K562 (cell line): ENCODE measurements at regions not wholly inside any gene's neighbourhood (a gene's known extent, or its start where the extent isn't known, plus 50 kb on each side); places are given as distances from the start of the nearest gene placed in this dataset.

ENCODE experiments used
- ATAC-seq: fragments of 200-7000 bp; cut with Tn5 transposase; 3 replicates; pipeline ENCODE4 v1.9.1; 2020; ENCODE audit warnings: moderate library complexity
- BruUV-seq: library from RNA; stranded (reverse); fragments of 400-500 nt; replicated peaks from 2 replicates; lab custom pipeline; 2021; lab: Mats Ljungman, UMichigan
- CTCF ChIA-PET: fragments of 300-600 bp; formaldehyde crosslinking; extraction: SDS; loops from one replicate; lab custom pipeline; 2021; ENCODE audit warnings: low intra/inter-chr PET ratio; lab: Yijun Ruan, JAX
- POLR2A ChIA-PET: fragments of 300-600, 350-650 bp; sonication (Branson Sonifier 250); formaldehyde crosslinking; extraction: SDS; loops from one replicate; lab custom pipeline; 2021; ENCODE audit warnings: antibody characterized with exemption, inconsistent platforms; lab: Yijun Ruan, JAX
- DNase-seq, 4 experiments: peaks; one replicate each; pipeline versions ENCODE4 v3.0.0 to v3.0.0-alpha.2; 2011 to 2018; ENCODE audit warnings: low spot score in 3 of 4, mixed read lengths in 3 of 4; ENCODE audit errors: extremely low read depth in 1 of 4
- FAIRE-seq: peaks from 2 replicates; lab custom pipeline; 2011; peaks lifted over from hg19 to GRCh38; lab: Jason Lieb, UNC
- H2AFZ ChIP-seq: 2 replicates; pipeline ENCODE4 v1.6.0; 2011; ENCODE audit warnings: low read depth, low read length, control low read depth, inconsistent platforms
- H3K27ac ChIP-seq: fragments of 200-600 bp; 3 replicates; pipeline ENCODE4 v1.8.0; 2011; ENCODE audit warnings: low read depth, mild to moderate bottlenecking, control low read depth, inconsistent platforms, low read length, moderate library complexity, mixed read lengths; ENCODE audit errors: extremely low read depth
- H3K27me3 ChIP-seq, 2 experiments: fragments of 300-600 bp in 1 of 2; 2 replicates in 1 of 2; 3 replicates in 1 of 2; pipeline versions ENCODE4 v1.6.0 to v1.8.0; 2011; ENCODE audit warnings: inconsistent platforms in 2 of 2, low read length in 2 of 2, mild to moderate bottlenecking in 1 of 2, mixed read lengths in 1 of 2, moderate library complexity in 1 of 2; ENCODE audit not compliant: control insufficient read depth in 2 of 2, insufficient read depth in 2 of 2
- H3K36me3 ChIP-seq: fragments of 300-600 bp; 3 replicates; pipeline ENCODE4 v1.8.0; 2011; ENCODE audit warnings: mild to moderate bottlenecking, low read length, inconsistent platforms; ENCODE audit not compliant: control insufficient read depth, insufficient read depth
- H3K4me1 ChIP-seq, 2 experiments: fragments of 200-600 bp in 1 of 2; replicated peaks in 1 of 2; 2 replicates in 1 of 2; 3 replicates in 1 of 2; pipeline versions ENCODE4 v1.5.1 to v1.8.0; 2011; ENCODE audit warnings: inconsistent platforms in 2 of 2, low read length in 2 of 2, mild to moderate bottlenecking in 1 of 2, mixed read lengths in 1 of 2, moderate library complexity in 1 of 2; ENCODE audit not compliant: control insufficient read depth in 2 of 2, insufficient read depth in 2 of 2
- H3K4me2 ChIP-seq: 2 replicates; pipeline ENCODE4 v1.6.1; 2011; ENCODE audit warnings: low read length, control low read depth, inconsistent platforms, mixed read lengths; ENCODE audit not compliant: insufficient read depth
- H3K4me3 ChIP-seq: fragments of 200-600 bp; sonication (generic), shearing (Covaris generic); 2 replicates; pipeline ENCODE4 v1.5.1; 2016; ENCODE audit warnings: control low read depth, inconsistent platforms
- H3K79me2 ChIP-seq: fragments of 200-600 bp; 3 replicates; pipeline ENCODE4 v1.8.0; 2011; ENCODE audit warnings: low read length, inconsistent platforms; ENCODE audit not compliant: control insufficient read depth, insufficient read depth
- H3K9ac ChIP-seq, 2 experiments: 2 replicates each; pipeline versions ENCODE4 v1.6.0 to v1.6.1; 2011; ENCODE audit warnings: low read depth in 2 of 2, low read length in 2 of 2, control low read depth in 1 of 2, inconsistent platforms in 1 of 2, mild to moderate bottlenecking in 1 of 2, mixed read lengths in 1 of 2; ENCODE audit not compliant: insufficient read depth in 1 of 2
- H3K9me1 ChIP-seq: one replicate; pipeline ENCODE4 v1.6.0; 2011; ENCODE audit warnings: inconsistent platforms, mild to moderate bottlenecking, low read length, moderate library complexity; ENCODE audit not compliant: control insufficient read depth, insufficient read depth
- H3K9me3 ChIP-seq: replicated peaks from 2 replicates; pipeline ENCODE4 v1.5.1; 2011; ENCODE audit warnings: low read depth, low read length, inconsistent platforms; ENCODE audit not compliant: control insufficient read depth, insufficient read depth
- H4K20me1 ChIP-seq: replicated peaks from 2 replicates; pipeline ENCODE4 v1.6.1; 2011; ENCODE audit warnings: low read length, inconsistent platforms, mixed read lengths; ENCODE audit not compliant: control insufficient read depth, insufficient read depth
- FOXP1 ChIP-seq: sonication (generic); formaldehyde crosslinking; IDR thresholded peaks from 2 replicates; pipeline ENCODE4 v1.8.0; 2022; ENCODE audit warnings: mild to moderate bottlenecking, missing genetic modification reagents
- GTF2B ChIP-seq: IDR thresholded peaks from 2 replicates; pipeline ENCODE4 v1.6.1; 2011; ENCODE audit not compliant: insufficient read length; ENCODE audit errors: extremely low read depth
- HES1 ChIP-seq: fragments of 450-650 bp; IDR thresholded peaks from 2 replicates; pipeline ENCODE4 v1.6.1; 2016; ENCODE audit warnings: low read depth, mild to moderate bottlenecking, moderate library complexity
- LEF1 ChIP-seq: fragments of 450-650 bp; IDR thresholded peaks from 2 replicates; pipeline ENCODE4 v1.6.1; 2016; ENCODE audit warnings: mild to moderate bottlenecking
- PHF20 ChIP-seq: fragments of 450-650 bp; IDR thresholded peaks from 2 replicates; pipeline ENCODE4 v1.6.1; 2018; ENCODE audit not compliant: partially characterized antibody
- in situ Hi-C: fragments of 300-500 bp; cut with MboI; formaldehyde crosslinking; loops from 4 replicates; pipeline ENCODE4 v1.15.0; 2018; ENCODE audit warnings: inconsistent platforms, mixed read lengths
- intact Hi-C: fragments of 100-400 bp; cut with micrococcal nuclease; formaldehyde crosslinking; loops from 2 replicates; pipeline ENCODE4 v1.14.2; 2022
- TF ChIP-seq, protein P1 (sequence below): fragments of 450-650 bp; formaldehyde crosslinking; conservative IDR thresholded peaks from 2 replicates; pipeline ENCODE4 v1.4.0; 2022; ENCODE audit warnings: mild to moderate bottlenecking, missing genetic modification characterization

- Histone ChIP-seq H2AFZ (no peak overlapping the region), H4K20me1 (no peaks in the 10 kb centered on the region), H3K27me3 (no peaks in the 10 kb centered on the region), H3K4me3 (no peak overlapping the region), H3K9me3 (no peaks in the 10 kb centered on the region), H3K4me2 (no peak overlapping the region), H3K79me2 (no peaks in the 10 kb centered on the region), H3K4me1 (peaks cover 0 to 9% of the 10 kb centered on the region in 2 experiments; a peak in 2 of 5 replicates), H3K9me1 (no peaks in the 10 kb centered on the region), H3K36me3 (no peaks in the 10 kb centered on the region), H3K9ac (no peak overlapping the region), H3K27ac (no peak overlapping the region)
- DNase-seq (no peak), ATAC-seq (no peak), FAIRE-seq (no peak)
- in situ Hi-C loops, result no loop called here
- CTCF ChIA-PET, result no interaction called here
- POLR2A ChIA-PET, result no interaction called here
- no TSS peak for BruUV-seq
- TF ChIP-seq, protein P1, sequence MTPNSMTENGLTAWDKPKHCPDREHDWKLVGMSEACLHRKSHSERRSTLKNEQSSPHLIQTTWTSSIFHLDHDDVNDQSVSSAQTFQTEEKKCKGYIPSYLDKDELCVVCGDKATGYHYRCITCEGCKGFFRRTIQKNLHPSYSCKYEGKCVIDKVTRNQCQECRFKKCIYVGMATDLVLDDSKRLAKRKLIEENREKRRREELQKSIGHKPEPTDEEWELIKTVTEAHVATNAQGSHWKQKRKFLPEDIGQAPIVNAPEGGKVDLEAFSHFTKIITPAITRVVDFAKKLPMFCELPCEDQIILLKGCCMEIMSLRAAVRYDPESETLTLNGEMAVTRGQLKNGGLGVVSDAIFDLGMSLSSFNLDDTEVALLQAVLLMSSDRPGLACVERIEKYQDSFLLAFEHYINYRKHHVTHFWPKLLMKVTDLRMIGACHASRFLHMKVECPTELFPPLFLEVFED (CRISPR knock-in tag), result no peak
- TF ChIP-seq PHF20 (no peak), FOXP1 (CRISPR knock-in tag) (no peak), LEF1 (no peak), GTF2B (no peak), HES1 (no peak)
- intact Hi-C loops, result no loop called here
Observed at GRCh38 chrX:30975467-30975866, 86.4 kb upstream of the TAB3 start.
